GM19238 (cell line): ENCODE measurements at regions not wholly inside any gene's neighbourhood (a gene's known extent, or its start where the extent isn't known, plus 50 kb on each side); places are given as distances from the start of the nearest gene placed in this dataset.
"Not testable (repeated sequence)": the region's sequence is repeated elsewhere in the genome, so short reads cannot be mapped to it uniquely, and the experiment has no call there.

Experiments
- DNase-seq: peaks from one replicate; pipeline ENCODE4 v3.0.0; 2011; ENCODE audit warnings: low spot score; ENCODE audit not compliant: insufficient read length

GRCh38 chr5:124871303-124871702, 124.9 kb upstream of the ZNF608 start:
- no peak for DNase-seq

- DNase-seq = no peak
Measured at GRCh38 chr5:124872086-124872485, 125.6 kb upstream of the ZNF608 start.

- no peak for DNase-seq
Measured at GRCh38 chr5:124872615-124873014, 126.2 kb upstream of the ZNF608 start.

GRCh38 chr5:124873188-124873587, 126.7 kb upstream of the ZNF608 start:
- DNase-seq = no peak

GRCh38 chr5:124873713-124874112, 127.3 kb upstream of the ZNF608 start:
- no peak for DNase-seq

GRCh38 chr5:124876566-124876965, 130.1 kb upstream of the ZNF608 start:
- DNase-seq = no peak

- DNase-seq = no peak
Measured at GRCh38 chr5:124876983-124877382, 130.5 kb upstream of the ZNF608 start.

GRCh38 chr5:124877501-124878146, 131.2 kb upstream of the ZNF608 start:
- no peak for DNase-seq

- DNase-seq = no peak
Measured at GRCh38 chr5:124878583-124879342, 132.3 kb upstream of the ZNF608 start.

- DNase-seq = no peak
Measured at GRCh38 chr5:124880903-124881697, 134.7 kb upstream of the ZNF608 start.

- no peak for DNase-seq
Measured at GRCh38 chr5:124883681-124884080, 137.2 kb upstream of the ZNF608 start.

- DNase-seq = no peak
Measured at GRCh38 chr5:124884114-124884513, 137.7 kb upstream of the ZNF608 start.

GRCh38 chr5:124885490-124885889, 139.1 kb upstream of the ZNF608 start:
- no peak for DNase-seq

GRCh38 chr5:124887223-124887622, 140.8 kb upstream of the ZNF608 start:
- no peak for DNase-seq

- no peak for DNase-seq
Measured at GRCh38 chr5:124888050-124888506, 141.6 kb upstream of the ZNF608 start.

- DNase-seq = no peak
Measured at GRCh38 chr5:124888622-124889485, 142.4 kb upstream of the ZNF608 start.

- DNase-seq = no peak
Measured at GRCh38 chr5:124889486-124889825, 143.0 kb upstream of the ZNF608 start.

- DNase-seq = no peak
Measured at GRCh38 chr5:124889850-124890249, 143.4 kb upstream of the ZNF608 start.

- DNase-seq = not testable (repeated sequence)
Measured at GRCh38 chr5:124890442-124890841, 144.0 kb upstream of the ZNF608 start.

- no peak for DNase-seq
Measured at GRCh38 chr5:124891179-124891578, 144.7 kb upstream of the ZNF608 start.

GRCh38 chr5:124892185-124892848, 145.9 kb upstream of the ZNF608 start:
- DNase-seq = no peak
